HG02943 (cell line): ENCODE measurements at regions not wholly inside any gene's neighbourhood (a gene's known extent, or its start where the extent isn't known, plus 50 kb on each side); places are given as distances from the start of the nearest gene placed in this dataset.

ENCODE experiments used
- ATAC-seq: cut with Tn5 transposase; IDR thresholded peaks from one replicate; pipeline ENCODE4 v1.9.1; 2021; ENCODE audit warnings: mild to moderate bottlenecking, low read depth, moderate library complexity; ENCODE audit not compliant: unreplicated experiment

- no peak for ATAC-seq
Measured at GRCh38 chr10:8581521-8582225, 527.2 kb downstream of the GATA3 start.

- ATAC-seq = no peak
Measured at GRCh38 chr10:8583096-8583495, 528.6 kb downstream of the GATA3 start.

- ATAC-seq = no peak
Measured at GRCh38 chr10:8584666-8585065, 530.2 kb downstream of the GATA3 start.

GRCh38 chr10:8586504-8586903 is 532.0 kb downstream of the GATA3 start:
- no peak for ATAC-seq

- ATAC-seq = no peak
Measured at GRCh38 chr10:8588135-8588534, 533.6 kb downstream of the GATA3 start.

GRCh38 chr10:8590518-8590917 is 536.0 kb downstream of the GATA3 start:
- no peak for ATAC-seq

- no peak for ATAC-seq
Measured at GRCh38 chr10:8591640-8592039, 537.2 kb downstream of the GATA3 start.

GRCh38 chr10:8594176-8594575 is 539.7 kb downstream of the GATA3 start:
- no peak for ATAC-seq

GRCh38 chr10:8594711-8595110 is 540.2 kb downstream of the GATA3 start:
- ATAC-seq = no peak

GRCh38 chr10:8595140-8595539 is 540.7 kb downstream of the GATA3 start:
- no peak for ATAC-seq

- no peak for ATAC-seq
Measured at GRCh38 chr10:8596929-8597472, 542.5 kb downstream of the GATA3 start.

- ATAC-seq = no peak
Measured at GRCh38 chr10:8600192-8600591, 545.7 kb downstream of the GATA3 start.

GRCh38 chr10:8602821-8603220 is 548.3 kb downstream of the GATA3 start:
- ATAC-seq = no peak

- ATAC-seq = no peak
Measured at GRCh38 chr10:8614054-8614565, 559.6 kb downstream of the GATA3 start.

- no peak for ATAC-seq
Measured at GRCh38 chr10:8615118-8615517, 560.6 kb downstream of the GATA3 start.

GRCh38 chr10:8616166-8616565 is 561.7 kb downstream of the GATA3 start:
- no peak for ATAC-seq

GRCh38 chr10:8617792-8618191 is 563.3 kb downstream of the GATA3 start:
- no peak for ATAC-seq

- ATAC-seq = no peak
Measured at GRCh38 chr10:8618834-8619233, 564.3 kb downstream of the GATA3 start.

GRCh38 chr10:8628351-8628750 is 573.9 kb downstream of the GATA3 start:
- ATAC-seq = no peak

GRCh38 chr10:8633909-8634308 is 579.4 kb downstream of the GATA3 start:
- ATAC-seq = no peak

GRCh38 chr10:8636371-8636770 is 581.9 kb downstream of the GATA3 start:
- ATAC-seq = no peak

GRCh38 chr10:8637640-8638039 is 583.2 kb downstream of the GATA3 start:
- ATAC-seq = no peak
